Stimulated activated CD8-positive, alpha-beta memory T cell treated with anti-CD3 and anti-CD28 coated beads, Interleukin-12 subunit alpha, Interleukin-12 subunit beta, amount 100 ng/mL, for 24 hours (primary cell): ENCODE measurements at regions not wholly inside any gene's neighbourhood (a gene's known extent, or its start where the extent isn't known, plus 50 kb on each side); places are given as distances from the start of the nearest gene placed in this dataset.

Source experiments
- DNase-seq: peaks from one replicate; pipeline ENCODE4 v3.0.0-alpha.2; 2020; ENCODE audit errors: extremely low read depth

DNA sequence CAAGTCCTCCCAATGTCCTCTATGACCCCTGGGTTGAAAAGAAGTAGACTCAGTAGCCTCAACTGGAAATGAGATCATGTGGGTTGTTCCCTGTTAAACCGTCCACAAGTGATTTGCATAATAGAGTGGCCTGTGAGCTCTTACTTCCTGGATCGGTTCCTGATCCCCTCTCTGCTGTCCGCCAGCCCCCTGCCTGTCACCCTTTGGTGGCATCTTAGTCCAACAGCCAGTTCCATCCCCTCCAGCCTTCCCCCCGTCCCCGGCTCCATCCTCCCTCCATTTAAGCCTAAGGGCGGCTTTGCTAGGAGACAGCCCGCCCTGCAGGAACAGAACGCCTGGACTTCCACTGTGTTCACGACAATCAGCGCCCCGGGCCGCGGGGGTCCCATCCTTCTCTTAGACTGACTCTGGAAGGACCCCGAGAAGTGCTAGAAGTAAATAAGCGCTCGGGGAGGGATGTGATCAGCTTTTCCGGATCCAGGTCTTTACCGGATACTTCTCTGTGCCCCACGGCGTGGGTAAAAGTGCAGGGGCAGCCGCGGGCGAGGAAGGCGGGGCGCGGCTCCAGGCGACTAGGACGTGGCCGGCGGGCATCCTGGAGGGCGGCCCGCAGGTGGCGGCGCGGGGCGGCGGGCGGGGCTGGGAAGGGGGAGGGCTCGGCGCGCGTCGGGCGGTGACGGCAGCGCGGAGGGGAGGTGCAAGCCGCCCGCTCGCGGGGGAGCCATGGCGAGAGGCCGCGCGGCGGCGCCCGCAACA lies 51.2 kb upstream of the ULK4 start:
- peak; percentile 48 for DNase-seq

DNA sequence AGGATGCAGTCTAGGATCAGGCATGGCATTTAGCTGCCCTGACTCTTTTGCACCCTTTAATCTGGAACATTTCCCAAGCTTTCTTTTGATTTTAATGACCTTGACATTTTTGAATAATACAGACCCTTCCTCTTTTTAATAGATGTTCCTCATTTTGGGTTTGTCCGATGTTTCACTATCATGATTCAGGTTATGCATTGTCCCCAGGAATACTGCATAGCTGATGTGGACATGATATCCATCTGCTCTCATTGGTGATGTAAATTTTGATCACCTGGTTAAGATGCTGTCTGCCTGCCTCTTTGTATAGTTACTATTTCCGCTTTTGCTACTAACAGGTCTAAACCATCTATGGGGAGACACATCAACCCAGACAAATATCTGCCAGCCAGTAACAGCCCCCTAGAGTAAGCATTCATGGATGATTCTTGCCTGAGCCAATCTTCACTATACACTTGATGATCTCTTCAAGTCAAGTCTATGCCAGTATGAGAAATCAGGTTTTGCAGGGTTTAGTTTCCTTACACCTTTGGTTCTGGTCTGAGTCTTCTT lies 50.6 kb upstream of the ULK4 start:
- DNase-seq, result no peak
